CMK (cell line): ENCODE measurements at regions not wholly inside any gene's neighbourhood (a gene's known extent, or its start where the extent isn't known, plus 50 kb on each side); places are given as distances from the start of the nearest gene placed in this dataset.

Experiments used
- DNase-seq: peaks from one replicate; pipeline ENCODE4 v3.0.0-alpha.2; 2010; ENCODE audit warnings: low read depth

- DNase-seq: no peak
Measured at GRCh38 chr5:8913522-8913921, 632.4 kb downstream of the SEMA5A start.

DNA sequence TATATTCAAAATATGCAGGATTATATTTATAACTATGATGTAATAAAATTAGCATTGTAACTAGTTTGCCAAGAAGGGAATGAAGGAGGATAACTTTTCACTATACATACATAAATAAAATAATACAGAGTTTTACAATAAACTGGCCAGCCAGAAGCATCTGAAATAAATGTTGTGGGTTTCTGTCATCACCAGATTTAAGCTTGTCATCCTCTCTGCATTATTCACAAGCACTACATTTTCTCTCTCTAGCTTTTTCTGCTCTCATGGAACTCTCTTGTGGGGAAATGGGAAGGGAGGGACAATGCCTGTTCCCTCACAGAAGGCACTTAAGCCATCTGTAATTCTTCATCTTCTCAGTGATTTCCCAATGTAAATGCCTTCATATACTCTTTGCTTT is 626.8 kb downstream of the SEMA5A start:
- no peak for DNase-seq

DNA sequence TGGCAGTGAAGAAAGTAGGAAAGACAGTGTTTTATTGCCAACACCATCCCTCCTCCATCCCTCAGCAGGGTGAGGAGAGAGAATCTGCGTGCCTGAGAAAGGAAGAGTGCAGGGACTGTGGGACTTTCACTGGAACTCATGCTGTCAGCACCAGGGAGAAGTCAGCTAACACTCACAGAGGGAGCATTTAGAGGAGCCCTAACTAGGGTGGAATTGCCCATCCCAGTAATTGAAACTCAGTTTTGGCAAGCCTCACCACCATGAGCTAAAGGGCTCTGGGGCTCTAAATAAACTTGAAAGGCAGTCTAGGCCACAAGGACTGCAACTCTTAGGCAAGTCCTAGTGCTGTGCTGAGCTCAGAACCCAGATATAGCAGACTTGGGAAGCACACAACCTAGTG is 622.3 kb downstream of the SEMA5A start:
- no peak for DNase-seq

DNA sequence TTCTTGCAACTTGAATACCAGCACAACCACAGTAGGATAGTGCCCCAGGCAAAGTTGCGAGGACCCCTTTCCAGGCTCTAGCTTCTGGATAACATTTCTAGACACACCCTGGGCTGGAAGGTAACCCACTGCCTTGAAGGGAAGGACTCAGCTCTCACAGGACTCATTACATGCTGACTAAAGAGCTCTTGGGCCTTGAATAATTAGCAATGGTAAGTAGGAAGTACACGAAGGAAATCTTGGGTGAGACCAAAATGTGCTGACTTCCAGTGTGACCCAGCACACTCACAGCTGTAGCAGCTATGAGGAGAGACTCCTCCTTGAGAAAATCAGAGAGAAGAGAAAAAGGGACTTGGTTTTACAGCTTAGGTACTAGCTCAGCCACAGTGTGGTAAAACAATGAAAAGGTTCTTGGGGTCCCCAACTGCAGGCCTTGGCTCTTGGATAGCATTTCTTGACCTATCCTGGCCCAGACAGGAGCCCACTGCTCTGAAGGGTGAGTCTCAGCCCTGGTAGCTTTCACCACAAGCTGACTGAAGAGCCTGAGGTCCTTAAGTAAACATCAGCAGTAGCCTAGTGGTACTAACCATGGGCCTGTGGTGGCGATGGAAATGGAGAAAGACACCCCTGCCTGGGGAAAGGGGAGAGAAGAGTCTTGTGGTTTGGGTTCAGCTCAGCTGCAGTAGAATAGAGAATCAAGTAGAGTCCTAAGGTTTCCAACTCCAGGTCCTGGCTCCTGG is 621.7 kb downstream of the SEMA5A start:
- DNase-seq: no peak

- DNase-seq: no peak
Measured at GRCh38 chr5:8930021-8930420, 615.9 kb downstream of the SEMA5A start.

DNA sequence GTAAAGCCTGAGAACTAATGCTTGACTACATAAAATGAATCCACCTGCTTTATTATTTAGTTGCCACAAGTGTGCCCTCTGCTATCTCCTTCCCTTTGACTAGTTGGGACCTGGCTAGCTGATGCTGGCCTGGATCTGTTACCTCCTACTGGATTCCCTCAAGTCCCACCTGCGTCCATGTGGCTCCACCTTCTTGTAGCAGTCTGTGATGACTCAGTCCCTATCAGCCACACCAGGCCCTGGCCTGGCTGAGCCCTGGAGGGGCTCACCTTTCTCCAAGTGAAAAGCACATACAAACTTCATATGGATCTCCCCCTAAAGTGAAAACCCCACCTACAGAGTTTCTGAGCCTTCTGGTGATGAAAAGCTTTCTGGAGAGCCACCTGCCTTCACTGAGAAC is 611.4 kb downstream of the SEMA5A start:
- DNase-seq: no peak

GRCh38 chr5:8940934-8941333 is 604.9 kb downstream of the SEMA5A start:
- DNase-seq: no peak

- no peak for DNase-seq
Measured at GRCh38 chr5:8943301-8943700, 602.6 kb downstream of the SEMA5A start.

DNA sequence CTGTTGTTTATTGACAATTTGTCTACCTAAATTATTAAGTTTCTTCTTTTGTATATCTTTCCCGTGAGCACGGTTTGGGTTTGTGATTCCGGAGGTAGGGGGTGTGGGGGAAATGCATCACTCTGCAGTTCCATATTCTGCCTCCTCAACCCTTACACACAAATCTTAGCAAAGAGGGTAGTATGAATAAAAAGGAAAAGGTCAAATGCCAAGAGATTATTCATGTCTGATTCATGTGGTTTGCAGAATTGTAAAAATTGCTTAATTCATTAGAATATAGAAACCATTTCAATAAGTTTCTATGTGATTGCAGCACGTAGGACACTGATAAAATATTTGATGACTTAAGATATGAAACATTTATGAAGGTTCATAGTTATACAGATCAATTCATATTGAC is 601.9 kb downstream of the SEMA5A start:
- no peak for DNase-seq

DNA sequence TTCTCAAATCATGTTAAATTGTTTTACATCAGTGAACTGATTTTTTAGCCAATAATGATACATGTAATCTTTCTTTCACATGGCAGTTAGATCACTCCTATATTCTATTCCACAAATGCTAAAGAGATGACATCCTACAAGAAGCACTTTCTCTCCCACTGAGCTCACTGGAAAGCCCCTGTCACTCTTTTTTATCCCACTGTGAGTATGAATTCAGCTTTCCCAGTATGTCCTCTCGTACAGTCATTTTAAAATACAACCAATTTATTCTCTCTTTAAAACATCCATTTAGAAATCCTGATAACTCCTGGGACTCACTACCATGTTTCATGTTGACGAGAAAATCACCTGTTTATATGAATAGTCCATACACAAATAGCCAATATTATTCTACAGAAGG is 599.9 kb downstream of the SEMA5A start:
- no peak for DNase-seq

DNA sequence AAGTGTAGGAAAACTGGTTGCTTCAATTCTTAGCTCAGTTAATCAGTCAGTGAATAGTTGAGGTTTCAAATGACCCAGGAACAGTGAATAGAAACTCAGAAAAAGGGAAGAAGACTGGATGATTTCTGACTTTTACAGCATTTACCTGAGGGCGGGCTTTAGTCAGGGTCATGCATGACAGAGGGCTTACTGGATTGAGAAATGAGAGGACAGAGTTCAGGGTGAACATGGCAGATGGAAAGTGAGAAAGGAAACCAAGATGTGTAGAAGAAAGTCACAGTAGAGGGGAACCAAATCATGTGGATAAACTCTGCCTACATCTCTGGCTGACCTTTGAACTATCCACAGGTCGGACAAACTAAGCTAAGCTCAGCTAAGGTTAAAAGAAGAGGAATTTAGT is 596.0 kb downstream of the SEMA5A start:
- no peak for DNase-seq

DNA sequence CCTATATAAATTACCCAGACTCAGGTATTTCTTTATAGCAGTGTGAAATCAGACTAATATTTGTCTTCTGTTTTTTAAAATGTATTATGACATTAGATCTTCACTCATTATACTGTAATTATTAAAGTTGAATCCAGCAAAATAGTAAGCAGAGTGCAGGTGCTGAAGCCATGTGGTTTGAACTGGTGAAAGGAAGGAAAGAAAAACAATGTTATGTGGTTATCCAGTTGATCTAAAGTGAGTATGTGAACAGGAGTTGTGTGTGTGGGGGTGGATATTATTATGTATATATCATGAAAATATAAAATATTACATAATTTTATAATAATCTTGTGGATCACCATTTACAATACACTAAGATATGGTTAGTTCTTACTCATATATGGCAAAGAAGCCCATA is 593.7 kb downstream of the SEMA5A start:
- no peak for DNase-seq

DNA sequence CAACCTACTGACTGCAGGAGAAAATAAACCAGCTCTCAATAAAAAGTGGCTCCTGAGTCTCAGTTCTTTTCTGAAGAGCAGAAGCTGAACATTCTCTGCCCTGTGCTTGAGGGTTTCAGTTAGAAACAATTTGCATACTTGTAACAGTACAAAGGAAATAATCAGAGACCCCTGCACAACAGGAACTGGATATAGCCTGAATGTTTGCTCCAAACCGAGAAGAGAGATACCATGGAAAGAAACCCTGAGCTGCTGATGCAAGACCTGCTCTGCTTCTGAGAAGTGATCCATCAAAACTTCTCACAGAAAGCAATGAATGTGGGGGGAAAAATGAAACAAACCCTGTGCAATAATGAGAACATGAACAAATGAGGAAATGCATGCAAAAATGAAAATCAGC is 592.9 kb downstream of the SEMA5A start:
- no peak for DNase-seq

DNA sequence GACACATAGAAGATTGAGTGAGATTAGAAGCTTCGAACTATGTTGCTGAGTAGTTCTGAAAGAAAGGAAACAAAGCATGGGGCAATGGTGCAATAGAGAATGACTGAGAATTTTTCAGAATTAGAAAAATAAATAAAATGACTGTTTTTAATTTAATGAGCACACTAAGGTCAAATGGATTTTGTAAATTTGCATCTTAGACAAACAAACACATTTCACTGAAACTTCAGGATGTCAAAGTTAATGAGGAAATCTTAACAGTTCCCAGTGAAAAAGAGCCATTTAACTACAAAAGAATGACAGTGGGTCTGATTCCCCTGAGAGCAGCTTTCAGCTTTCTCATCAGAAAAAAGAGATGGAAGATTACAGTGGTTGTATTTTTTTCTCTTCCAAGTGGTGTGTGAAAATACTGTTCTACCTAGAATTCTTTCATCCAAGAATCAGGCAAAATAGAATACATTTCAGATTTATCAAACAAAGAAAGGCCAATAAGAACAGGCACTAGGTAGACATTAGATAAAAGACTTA is 591.9 kb downstream of the SEMA5A start:
- no peak for DNase-seq

GRCh38 chr5:8954801-8955200 is 591.1 kb downstream of the SEMA5A start:
- no peak for DNase-seq

- DNase-seq: no peak
Measured at GRCh38 chr5:8956659-8957058, 589.2 kb downstream of the SEMA5A start.

DNA sequence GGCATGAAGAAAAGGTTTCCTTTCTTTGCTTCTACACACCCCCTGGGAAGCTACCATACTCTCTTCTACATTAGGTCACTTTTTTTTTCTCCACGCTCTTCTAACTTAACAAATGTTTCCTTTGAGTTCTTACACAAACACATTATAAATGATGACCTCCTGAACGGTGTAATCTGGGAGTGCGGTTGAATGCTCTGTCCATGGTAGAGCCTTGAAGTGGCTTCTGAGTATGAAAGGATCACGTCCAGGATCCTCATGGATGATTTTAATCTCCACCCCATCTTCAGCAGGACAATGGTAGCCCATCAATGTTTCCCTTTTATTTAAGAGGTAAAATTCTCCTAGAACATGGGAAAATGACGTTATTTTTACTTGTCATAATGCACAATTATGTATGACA is 587.3 kb downstream of the SEMA5A start:
- no peak for DNase-seq

- no peak for DNase-seq
Measured at GRCh38 chr5:8961219-8961618, 584.7 kb downstream of the SEMA5A start.

DNA sequence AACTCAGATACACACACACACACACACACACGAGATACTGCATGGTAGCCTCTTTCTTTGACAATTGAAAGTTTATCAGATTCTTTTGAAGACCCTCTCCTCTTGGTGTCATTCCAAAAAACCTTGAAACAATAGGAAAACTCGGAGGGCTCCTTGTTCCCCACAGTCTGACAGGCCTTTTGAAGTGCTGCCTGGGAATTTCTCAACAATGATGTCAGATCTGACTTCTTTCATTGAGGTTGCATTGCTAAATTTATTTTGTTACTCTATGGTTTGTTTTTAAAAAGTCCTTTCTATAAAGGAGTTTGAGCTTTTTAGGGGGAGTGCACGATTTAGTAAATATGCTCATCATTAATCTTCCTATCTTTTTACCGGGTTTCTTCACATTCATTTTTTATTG is 583.9 kb downstream of the SEMA5A start:
- DNase-seq: no peak

DNA sequence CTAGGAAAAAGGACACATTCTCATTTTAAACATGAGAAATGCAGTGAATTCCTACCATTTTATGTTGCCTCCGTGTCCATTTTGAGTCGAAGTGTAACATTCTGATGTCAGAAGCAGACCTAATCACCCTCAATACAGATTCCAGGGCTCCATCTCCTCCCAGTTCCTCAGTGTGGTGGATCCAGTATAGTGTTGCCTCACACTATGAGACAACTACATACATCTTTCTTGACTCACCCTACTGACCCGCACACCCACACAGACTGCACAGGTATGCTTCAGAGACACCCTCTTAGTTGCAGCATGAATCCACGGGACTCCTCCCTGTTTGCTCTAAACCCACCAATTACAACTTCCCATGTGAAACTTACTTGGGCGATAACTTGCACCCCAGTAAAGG is 564.9 kb downstream of the SEMA5A start:
- no peak for DNase-seq

DNA sequence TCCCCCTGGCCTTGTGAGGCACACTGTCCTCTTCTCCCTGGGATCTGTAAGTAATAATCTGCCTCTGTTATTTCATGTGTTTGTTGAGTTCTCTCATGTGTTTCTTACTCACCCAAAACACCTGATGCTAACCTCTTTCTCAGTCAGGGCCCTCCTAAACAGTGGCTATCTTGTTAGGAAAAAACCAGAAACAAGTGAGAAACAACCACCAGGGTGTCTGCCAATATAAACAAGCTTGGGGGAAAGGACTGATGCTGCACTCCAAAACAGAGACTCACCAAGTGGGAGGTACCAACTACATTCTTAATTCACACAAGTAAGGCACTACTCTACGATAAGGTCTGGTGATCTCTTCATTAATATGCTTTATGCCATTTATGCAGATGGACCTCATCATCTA is 564.4 kb downstream of the SEMA5A start:
- no peak for DNase-seq

DNA sequence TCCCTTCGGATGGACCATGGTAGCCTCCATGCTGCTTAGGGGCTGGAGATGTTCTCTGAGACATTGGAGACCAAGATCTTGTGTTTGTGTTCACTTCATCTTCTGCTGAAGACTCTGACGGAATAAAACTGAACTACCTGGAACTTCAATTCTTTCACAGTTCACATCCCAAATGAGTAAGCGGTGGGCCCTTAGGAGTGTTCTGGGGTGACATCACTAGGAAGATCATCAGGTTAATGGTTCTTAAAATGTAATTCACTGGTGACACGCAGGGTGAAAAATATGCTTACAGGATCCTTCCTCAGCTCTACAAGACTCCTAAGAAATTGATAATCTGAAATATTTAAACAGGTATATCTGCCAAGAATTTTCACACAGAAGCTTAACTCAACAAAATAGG is 561.5 kb downstream of the SEMA5A start:
- DNase-seq: no peak
